GM19239 (cell line): ENCODE measurements at regions not wholly inside any gene's neighbourhood (a gene's known extent, or its start where the extent isn't known, plus 50 kb on each side); places are given as distances from the start of the nearest gene placed in this dataset.

ENCODE experiments used
- DNase-seq: peaks from one replicate; pipeline ENCODE4 v3.0.0; 2011; ENCODE audit warnings: low spot score; ENCODE audit not compliant: insufficient read length
- FAIRE-seq: peaks from 2 replicates; lab custom pipeline; 2011; peaks lifted over from hg19 to GRCh38; lab: Jason Lieb, UNC

DNA sequence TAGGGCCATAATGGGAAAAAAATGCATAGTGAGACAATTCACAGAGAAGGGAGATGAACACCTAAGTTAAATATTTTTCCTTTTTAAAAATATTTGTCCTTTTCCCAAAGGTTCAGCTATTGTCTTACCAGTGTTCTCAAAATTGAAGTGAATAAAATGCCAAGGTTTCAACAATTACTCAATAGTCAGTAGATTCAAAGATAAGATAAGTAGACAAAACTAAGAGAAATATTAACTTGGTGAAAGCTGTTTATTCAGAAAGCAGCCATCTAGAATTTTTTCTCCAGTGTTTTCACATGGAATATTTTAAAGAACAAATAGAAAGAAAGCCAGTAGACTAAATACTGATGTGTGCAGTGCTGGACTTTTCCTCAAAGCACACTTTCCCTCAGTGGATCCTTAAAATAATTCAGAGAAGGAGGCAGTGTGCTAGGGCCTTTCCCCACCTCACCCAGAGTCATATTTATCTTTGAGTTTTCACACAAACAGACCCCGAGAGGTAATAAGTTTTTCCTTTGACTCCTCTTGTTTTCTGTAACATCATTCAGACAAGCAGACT lies 144.5 kb upstream of the PLEKHG7 start:
- DNase-seq (no peak), FAIRE-seq (no peak)

DNA sequence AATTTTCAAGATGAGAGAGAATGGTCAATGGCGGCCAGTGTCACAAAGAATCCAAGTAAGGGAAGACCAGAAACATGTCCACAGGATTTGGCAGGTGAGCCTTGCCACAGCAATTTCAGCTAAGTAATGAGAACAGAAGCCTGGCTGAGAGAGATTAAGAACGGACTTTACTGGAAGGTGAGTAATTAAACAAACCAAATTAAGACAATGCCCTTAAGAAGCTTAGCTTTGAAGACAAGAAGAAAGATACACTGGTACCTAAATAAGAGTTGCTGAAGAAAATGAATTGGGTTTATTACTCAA lies 145.4 kb upstream of the PLEKHG7 start:
- no peak for FAIRE-seq

DNA sequence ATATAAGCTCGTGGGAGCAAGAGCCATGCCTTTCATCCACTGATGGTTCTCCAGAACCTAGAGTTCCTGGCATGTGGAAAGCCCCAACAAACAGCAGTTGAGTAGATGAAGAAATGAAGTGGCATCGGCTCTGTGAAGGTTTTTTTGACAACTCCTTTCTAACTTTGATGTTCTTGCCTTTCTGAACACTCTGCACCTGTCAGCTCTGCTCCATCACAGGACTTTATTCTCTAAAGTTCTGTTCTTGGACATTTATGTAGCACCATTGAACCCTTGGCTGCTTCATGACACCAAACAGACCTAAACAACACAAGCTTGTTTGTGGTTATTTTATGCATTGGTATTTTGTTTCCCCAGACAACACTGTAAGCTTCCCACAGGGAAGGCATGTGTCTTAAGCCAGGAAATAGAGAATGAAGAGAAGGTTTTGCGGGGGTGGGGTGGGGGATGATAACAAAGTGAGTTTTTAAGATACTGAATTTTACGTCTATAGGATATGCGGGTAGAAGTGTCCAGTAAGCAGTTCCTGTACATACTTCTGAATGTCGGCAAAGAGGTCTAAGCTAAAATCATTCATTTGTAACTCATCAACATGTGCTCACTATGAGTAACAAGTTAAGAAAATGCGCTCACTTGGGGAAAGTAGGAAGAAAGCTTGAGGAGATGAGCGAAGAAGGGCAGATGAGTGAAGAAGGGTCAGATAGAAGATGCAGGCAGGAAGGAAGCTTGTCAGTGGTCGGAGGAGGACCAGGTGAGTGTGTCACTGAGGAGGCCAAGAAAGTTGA lies 146.0 kb upstream of the PLEKHG7 start:
- FAIRE-seq (no peak), DNase-seq (no peak)

More for the DNA sequence above, 145.4 kb upstream of the PLEKHG7 start:
- no peak for DNase-seq

DNA sequence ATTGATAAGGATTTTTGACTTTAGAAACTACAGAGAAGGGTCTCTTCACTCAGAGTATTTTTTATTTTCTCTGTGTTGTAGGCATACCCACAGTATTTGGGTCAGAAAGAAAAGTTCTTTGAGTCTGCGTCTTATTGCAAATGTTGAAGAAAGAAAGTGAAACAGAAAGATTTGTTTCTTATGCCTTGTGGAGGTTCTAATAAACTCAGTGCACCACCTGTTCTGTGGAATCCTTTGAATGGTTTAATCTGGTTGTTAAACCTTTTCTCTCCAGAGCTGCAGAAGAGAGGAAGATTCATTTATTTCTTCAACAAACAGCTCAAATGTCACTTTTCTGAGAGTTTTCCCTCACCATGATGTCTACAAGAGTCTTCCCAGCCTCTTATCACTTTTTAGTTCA lies 146.6 kb upstream of the PLEKHG7 start:
- DNase-seq (no peak), FAIRE-seq (peak; percentile 97)

DNA sequence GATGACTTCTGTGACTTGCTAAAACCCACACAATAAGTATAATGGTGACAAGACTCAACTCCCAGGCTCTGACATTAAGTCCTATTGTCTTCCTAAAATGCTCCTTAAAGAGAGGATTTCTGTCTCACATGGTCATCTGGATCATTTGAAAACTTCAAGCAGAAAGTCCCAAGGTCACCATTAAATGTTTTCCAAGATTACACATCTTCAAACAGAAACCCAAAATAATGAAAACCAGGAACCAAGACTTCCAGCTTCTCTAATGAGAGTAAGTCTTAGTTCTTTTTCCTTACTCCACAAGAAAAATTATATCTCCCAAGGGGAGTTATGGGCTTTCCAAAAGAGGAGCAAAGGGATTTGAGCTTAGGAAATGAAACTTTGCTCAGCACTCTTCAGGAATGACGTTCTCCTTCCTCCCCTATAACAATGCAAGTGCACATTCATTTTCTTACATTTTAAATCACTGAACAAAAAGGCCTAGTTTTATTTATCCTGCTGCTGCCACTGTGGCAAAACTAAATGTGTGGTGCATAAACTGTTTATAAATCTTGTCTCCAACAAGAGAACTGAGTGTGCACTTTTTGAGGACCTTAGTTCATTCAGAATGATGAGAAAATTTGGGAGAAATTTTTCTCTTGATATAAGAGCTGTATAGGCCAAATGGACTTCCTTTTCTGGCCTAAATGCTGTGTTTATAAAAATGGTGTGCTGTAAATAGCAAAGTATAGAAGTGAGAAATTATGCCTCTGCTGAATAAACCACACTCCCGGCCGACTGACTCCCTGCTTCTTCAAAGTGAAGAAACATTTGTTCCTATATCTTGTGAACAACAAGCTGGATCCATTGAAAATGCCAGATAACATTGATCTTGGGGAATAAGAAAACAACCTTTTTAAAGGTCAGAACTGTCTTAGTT lies 148.4 kb upstream of the PLEKHG7 start:
- DNase-seq (no peak), FAIRE-seq (peak; percentile 95)

DNA sequence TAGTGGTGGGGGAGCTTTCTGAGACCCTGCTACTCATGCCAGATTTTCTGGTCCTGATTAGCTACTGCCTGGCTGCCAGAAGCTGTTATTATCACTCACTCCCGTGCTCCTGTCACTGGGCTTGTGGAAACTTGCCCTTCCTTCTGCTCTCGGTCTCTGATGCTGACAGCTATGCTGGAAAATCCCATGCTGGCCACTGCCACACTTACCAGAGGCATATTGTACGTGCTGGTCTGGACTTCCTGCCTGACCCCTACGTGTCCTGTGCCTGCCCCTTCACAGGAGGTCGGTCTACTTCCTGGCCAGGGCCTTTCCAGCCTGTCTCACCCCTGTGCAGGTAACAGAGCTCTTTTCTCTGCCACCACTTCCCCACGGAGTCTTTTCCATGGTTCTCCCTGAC lies 149.4 kb upstream of the PLEKHG7 start:
- peak; percentile 90 for FAIRE-seq

DNA sequence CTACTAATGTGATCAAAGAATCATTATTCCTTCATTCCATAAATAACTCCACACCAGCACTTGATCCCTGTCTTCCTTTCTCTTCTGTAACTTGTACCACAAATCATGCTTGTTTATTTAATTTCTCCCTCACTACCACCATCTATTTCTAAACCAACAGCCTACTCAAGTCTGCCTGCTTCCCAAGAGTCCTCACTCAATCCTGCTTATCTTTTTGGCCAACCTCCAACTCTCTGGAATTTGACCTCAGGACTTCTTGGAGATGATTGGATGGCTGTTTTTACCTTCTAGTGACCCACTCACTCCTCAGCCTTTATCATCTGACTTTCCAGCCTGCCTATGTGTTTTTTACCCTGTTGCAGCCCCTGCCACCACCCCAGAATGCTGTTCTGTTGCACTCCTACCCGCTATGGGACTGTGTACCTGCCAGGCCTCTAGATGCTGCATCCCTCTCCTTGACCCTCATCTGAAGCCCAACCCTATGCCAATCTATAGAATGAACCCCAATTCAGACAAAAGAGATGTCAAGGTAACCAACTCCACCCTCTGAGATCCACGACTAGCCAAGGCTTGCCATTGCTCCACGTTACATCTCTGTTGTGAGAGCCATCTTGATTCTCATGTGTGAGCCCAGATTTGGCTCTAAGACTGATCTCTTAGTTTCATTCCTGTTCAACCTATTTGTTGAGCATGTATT lies 150.2 kb upstream of the PLEKHG7 start:
- no peak for FAIRE-seq
- no peak for DNase-seq

More for the DNA sequence above, 149.4 kb upstream of the PLEKHG7 start:
- no peak for DNase-seq

DNA sequence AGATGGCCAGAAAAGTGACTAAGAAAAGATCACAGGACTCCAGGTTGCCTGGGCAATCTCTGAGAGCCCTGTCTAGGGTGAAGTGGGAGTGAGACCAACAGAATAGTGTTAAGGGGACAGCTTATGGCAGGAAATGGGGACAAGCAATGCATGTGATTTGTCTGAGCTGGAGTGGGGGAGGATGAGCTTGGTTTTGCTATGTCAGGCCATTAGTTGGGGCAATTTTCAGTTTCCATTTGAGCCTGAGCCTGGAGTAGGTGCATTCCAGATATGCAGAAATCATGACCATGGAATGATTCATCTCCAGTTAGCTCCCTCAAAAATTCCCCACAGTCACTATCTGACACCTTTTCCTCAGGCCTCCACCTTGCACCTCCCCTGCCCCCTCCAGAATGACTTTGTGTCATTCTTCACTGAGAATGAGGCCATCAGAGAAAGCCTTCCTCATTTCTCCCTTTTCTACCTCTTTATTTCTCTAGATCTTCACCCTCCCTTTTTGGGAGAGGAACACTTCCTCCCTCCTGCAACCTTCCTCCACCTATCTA lies 150.9 kb upstream of the PLEKHG7 start:
- peak; percentile 99 for FAIRE-seq
- DNase-seq: peak; percentile 24

DNA sequence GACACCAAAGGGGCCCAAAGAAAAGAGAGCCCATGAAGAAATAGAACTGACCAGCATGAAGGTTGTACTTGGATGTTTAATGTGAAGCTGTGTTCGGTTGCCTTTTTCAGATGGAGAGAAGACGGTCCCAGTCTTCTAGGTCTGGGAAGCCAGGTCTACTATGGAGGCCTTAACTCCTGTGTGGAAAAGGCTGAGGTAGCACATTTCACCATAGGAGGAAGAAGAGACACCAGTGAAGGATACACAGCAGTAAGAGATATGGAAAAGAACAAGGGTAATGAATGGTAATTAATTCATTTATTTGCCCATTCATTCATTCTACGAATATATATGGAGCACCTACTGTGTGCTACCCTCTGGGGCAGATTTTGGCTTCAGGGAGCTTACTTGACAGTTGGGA lies 151.6 kb upstream of the PLEKHG7 start:
- FAIRE-seq (no peak), DNase-seq (no peak)

DNA sequence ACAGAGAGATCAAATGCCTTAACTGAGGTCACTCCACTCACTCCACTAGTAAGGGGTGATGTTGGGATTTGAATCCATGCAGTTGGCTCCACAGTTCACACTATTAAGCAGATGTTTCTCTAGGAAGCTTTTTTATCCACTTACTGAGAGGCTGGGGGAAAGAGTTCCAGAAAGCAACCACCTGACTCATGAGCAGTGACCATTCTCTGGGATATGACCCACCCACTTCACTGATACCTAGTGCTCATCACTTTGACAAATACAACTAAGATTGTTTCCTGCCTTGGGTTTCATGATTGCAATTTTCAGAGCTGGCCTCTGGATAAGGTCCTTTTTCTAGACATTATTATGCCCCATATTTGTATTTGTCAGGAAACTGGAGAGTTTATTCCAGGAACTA lies 152.1 kb upstream of the PLEKHG7 start:
- FAIRE-seq (peak; percentile 65), DNase-seq (no peak)

DNA sequence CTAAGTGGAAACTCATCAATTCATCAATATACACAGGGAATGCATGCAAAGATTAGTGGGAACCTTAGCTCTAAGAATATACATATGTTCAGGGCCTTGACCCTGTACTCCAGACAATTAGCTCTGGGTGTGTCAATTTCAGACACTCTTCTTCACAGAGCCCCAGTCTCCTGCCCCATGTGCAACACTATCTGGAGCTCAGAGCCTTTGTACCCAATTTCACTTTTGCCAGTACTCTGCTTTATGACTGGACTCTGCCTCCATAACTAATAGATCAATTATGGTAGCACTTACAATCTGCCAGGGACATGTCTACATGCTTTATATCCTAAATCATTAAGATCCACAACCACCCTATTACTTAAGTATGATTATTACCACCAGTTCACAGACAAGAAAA lies 152.5 kb upstream of the PLEKHG7 start:
- no peak for DNase-seq
- FAIRE-seq: peak; percentile 53

DNA sequence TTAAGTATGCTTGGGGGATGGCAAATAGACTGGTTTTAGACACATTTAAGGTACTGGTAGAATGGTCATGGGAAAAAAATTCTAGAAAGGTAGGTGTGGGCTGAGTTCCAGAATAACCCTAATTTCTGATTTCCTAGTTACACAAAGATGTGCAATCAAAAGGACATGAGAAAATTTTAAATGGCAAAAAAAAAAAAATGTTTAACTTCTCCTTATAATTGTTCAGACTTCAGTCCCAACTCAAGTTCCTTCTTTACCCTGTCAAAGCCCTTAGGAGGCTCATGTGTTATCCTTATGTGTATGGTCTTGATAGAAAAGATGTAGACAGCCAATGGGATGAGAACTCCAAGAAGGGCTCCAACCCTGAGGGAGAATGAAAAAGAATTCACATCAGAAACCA lies 153.3 kb upstream of the PLEKHG7 start:
- DNase-seq: no peak
- no peak for FAIRE-seq

DNA sequence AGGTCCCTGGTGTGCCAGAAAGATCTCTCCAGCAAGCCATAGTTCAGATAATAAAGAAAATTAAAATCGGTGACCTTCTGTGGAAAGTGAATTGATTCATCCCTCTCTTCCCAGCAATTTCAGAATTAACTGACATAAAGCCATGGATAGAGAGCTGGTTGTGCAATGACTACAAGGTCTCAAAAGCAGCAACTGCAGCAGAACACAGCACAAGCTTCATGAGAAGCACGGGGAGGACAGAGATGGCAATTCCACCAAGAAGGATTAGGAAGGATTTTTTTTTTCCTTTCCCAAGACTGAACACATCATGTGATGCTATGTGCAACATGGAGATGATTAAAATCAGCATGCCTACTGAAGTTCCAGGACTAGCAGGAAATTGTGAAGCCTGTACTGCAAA lies 154.9 kb upstream of the PLEKHG7 start:
- no peak for DNase-seq

DNA sequence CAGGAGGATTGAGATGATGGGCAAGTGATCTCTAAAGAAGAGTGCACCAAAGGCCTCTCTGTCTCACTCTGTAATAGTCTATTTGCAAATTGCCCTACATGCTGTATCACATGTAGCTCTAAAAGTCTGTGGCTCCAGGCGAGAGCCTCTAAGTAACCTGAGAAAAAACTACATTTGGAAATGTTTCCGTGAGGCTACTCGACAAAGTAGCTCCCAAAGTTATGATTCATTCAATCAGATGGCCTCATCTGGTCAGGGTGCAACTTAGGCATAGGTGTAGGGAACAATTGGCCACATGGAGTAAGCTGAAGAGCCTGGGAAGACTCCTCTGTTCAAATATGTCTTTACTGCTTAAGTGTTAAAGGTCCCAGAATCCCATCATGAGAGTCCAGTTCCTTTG lies 155.4 kb upstream of the PLEKHG7 start:
- no peak for FAIRE-seq
- no peak for DNase-seq

More for the DNA sequence above, 154.9 kb upstream of the PLEKHG7 start:
- FAIRE-seq: peak; percentile 86

DNA sequence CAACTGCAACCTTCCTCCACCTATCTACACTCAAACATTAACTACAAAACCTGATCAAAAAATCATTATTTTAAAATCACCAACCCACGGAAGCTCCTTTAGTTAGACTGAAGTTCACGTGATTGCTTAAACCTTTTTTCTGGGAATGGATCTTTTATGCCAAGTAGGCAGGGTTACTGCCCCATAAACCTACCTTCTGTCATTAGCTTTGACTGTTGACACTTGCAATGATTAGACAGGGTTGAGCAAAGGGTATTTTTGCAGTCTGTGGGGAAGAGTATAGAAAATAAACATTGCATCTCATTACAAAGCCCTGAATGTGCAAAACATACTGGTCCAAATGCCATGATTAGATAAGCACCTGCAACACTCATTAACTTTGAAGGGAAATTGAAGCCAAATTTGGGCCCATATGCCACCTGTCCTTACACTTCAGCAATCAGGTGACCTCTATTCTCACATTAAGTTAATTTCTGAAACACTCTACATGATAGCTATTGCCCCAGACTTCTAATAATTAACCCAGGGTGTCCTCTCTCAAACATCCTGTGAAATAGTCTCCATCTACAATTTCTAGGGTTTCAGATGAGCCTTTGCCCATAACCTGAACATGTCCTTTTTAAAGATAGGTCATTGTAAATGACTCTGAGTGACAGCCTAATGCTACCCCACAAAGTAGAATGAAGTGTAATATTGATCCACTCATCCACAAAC lies 156.0 kb upstream of the PLEKHG7 start:
- DNase-seq (peak; percentile 30), FAIRE-seq (peak; percentile 98)

DNA sequence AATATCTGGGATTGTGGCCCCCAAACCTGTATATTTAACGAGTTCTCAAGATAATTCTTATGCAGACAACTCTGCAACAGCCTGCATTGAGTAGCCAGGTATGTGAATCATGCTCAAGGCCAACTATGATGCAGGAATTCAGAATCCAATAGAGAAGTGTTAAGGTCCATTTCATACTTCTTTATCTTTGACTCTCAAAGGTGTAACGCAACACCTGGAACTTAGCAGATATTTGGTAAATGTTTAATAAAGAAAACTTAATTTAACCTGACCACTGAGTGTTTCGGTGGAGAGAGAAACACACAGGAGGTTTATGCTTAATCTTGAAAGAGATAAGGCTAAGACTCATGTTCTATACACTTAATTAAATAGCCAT lies 156.5 kb upstream of the PLEKHG7 start:
- FAIRE-seq (no peak), DNase-seq (no peak)

DNA sequence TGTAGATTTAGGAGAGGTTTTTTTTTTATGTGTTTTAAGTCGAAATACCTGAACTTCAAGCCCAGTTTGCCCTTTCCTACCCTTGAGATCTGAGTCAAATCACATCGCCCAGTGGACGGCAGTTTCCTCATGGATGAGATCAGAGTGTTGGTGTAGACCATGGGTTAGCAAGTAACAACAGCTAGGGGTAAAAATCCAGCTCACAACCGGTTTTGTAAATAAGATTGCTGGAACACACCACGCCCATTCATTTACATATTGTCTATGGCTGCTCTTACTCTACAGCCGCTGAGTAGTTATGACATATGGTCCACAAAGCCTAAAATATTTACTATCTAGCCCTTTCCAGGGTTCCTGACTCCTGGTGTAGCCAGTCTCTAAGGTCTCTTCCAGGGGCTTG lies 158.5 kb upstream of the PLEKHG7 start:
- FAIRE-seq (peak; percentile 78), DNase-seq (no peak)

DNA sequence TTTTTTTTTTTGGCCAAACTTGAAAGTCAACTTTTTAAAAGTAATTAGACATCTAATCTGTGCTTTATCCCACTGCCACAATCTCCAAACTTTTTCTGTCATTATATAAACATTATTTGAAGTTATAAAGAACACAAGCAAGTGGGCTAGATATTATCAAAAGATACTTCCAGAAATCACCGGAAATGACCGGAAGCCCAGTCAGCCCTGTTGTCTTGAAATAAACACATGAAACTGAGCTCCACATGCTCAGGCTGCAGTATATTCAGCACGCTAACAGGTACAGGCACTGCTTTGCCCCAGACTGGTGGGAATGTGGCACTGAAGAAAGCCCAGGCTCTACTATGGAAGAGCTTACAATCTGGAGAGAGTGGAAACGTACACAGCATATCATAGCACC lies 158.9 kb upstream of the PLEKHG7 start:
- no peak for FAIRE-seq

DNA sequence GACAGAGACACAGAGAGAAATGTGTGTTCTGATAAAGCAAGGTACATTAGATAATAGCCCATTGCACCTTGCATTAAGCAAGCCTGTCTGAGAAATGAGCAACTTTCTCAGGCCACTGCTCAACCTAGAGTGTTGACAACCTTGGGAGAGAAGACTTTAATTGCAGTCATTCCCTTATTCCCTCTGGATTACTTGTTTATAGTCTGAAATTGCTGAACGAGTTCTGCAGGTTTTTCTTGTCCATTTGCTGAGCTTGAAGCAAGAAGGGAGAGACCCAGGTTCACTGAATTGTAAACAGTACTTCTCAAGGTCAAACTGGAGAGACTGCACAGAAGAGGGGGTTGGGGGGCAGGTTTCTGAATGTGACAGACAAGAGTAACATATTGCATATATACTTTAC lies 159.4 kb upstream of the PLEKHG7 start:
- FAIRE-seq (peak; percentile 80), DNase-seq (no peak)

More for the DNA sequence above, 158.9 kb upstream of the PLEKHG7 start:
- no peak for DNase-seq

DNA sequence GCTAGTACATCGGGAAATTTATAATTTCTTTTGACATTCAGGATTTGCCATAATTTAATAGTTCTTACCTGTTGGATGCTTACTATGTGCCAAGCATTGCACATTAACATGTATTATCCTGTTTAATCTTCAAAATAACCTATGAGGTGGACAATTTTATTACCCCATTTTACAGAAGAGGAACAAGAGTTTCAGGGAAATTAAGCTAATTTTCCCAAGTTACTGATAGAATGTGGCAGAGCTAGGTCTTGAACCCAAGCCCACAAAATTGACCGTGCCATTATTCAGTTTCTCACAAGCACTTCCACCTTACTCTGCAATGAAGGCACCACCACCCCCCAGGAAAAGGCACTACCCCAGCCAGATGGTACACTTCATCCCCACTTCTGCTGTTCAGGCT lies 161.1 kb upstream of the PLEKHG7 start:
- FAIRE-seq: peak; percentile 54
- DNase-seq: no peak
